Renal cortex interstitium (tissue), 11 donors: ENCODE measurements at regions not wholly inside any gene's neighbourhood (a gene's known extent, or its start where the extent isn't known, plus 50 kb on each side); places are given as distances from the start of the nearest gene placed in this dataset.
"Not testable (repeated sequence)": the region's sequence is repeated elsewhere in the genome, so short reads cannot be mapped to it uniquely, and the experiment has no call there.

Experiments
- DNase-seq, 11 donors: peaks; one replicate each; pipeline ENCODE4 v3.0.0-alpha.2; 2013; ENCODE audit warnings: low read depth in 9 of 11, low spot score in 4 of 11; ENCODE audit errors: extremely low read depth in 1 of 11

- not testable (repeated sequence) for DNase-seq
Measured at GRCh38 chr20:26160916-26161315, 464.3 kb upstream of the ZNF337 start.

- DNase-seq = no peak
Measured at GRCh38 chr20:26154224-26154623, 457.6 kb upstream of the ZNF337 start.

GRCh38 chr20:26135325-26136110 lies 438.9 kb upstream of the ZNF337 start:
- DNase-seq = no peak

GRCh38 chr20:26134606-26135005 lies 438.0 kb upstream of the ZNF337 start:
- no peak for DNase-seq

- not testable (repeated sequence) for DNase-seq
Measured at GRCh38 chr20:26133794-26134193, 437.1 kb upstream of the ZNF337 start.

- DNase-seq = not testable (repeated sequence)
Measured at GRCh38 chr20:26120920-26121319, 424.3 kb upstream of the ZNF337 start.

GRCh38 chr20:26094498-26094897 lies 397.8 kb upstream of the ZNF337 start:
- not testable (repeated sequence) for DNase-seq

GRCh38 chr20:26091921-26092320 lies 395.3 kb upstream of the ZNF337 start:
- not testable (repeated sequence) for DNase-seq

- DNase-seq = not testable (repeated sequence)
Measured at GRCh38 chr20:26086195-26086594, 389.5 kb upstream of the ZNF337 start.

GRCh38 chr20:26073972-26074371 lies 377.3 kb upstream of the ZNF337 start:
- not testable (repeated sequence) for DNase-seq

- DNase-seq = not testable (repeated sequence)
Measured at GRCh38 chr20:26059324-26059723, 362.7 kb upstream of the ZNF337 start.

GRCh38 chr20:26058446-26058845 lies 361.8 kb upstream of the ZNF337 start:
- not testable (repeated sequence) for DNase-seq

GRCh38 chr20:26057135-26057752 lies 360.6 kb upstream of the ZNF337 start:
- DNase-seq = not testable (repeated sequence)

- DNase-seq = not testable (repeated sequence)
Measured at GRCh38 chr20:26025792-26026191, 329.1 kb upstream of the ZNF337 start.

GRCh38 chr20:26010942-26011276 lies 314.3 kb upstream of the ZNF337 start:
- not testable (repeated sequence) for DNase-seq

- DNase-seq = peak in 8 of 11 donors; percentile 8 to 32 (median 24)
Measured at GRCh38 chr20:26010224-26010941, 313.7 kb upstream of the ZNF337 start.

- peak; percentile 73 to 92 (median 82) for DNase-seq
Measured at GRCh38 chr20:26009402-26010223, 313.0 kb upstream of the ZNF337 start.

- DNase-seq = not testable (repeated sequence)
Measured at GRCh38 chr20:26008026-26008425, 311.4 kb upstream of the ZNF337 start.

- DNase-seq = not testable (repeated sequence)
Measured at GRCh38 chr20:26006164-26006563, 309.5 kb upstream of the ZNF337 start.
